Parathyroid adenoma (tissue), 2 donors: ENCODE measurements at regions not wholly inside any gene's neighbourhood (a gene's known extent, or its start where the extent isn't known, plus 50 kb on each side); places are given as distances from the start of the nearest gene placed in this dataset.
"Not testable (repeated sequence)": the region's sequence is repeated elsewhere in the genome, so short reads cannot be mapped to it uniquely, and the experiment has no call there.

Experiments
- H2AFZ ChIP-seq: fragments of 300-600 bp; sonication (generic); one replicate; pipeline ENCODE4 v1.7.0; 2017; ENCODE audit warnings: antibody characterized with exemption, mild to moderate bottlenecking
- H3K27ac ChIP-seq: fragments of 300-600 bp; sonication (generic); one replicate; pipeline ENCODE4 v1.7.0; 2017
- H3K27me3 ChIP-seq: fragments of 300-600 bp; sonication (generic); one replicate; pipeline ENCODE4 v1.7.0; 2017; ENCODE audit warnings: low read length; ENCODE audit not compliant: control insufficient read depth, insufficient read depth
- H3K36me3 ChIP-seq: fragments of 300-600 bp; sonication (generic); one replicate; pipeline ENCODE4 v1.7.0; 2017; ENCODE audit warnings: low read length; ENCODE audit not compliant: control insufficient read depth, insufficient read depth
- H3K4me1 ChIP-seq: fragments of 300-600 bp; sonication (generic); one replicate; pipeline ENCODE4 v1.7.0; 2017; ENCODE audit warnings: control low read depth
- H3K4me2 ChIP-seq: fragments of 300-600 bp; sonication (generic); one replicate; pipeline ENCODE4 v1.7.0; 2017; ENCODE audit warnings: low read length
- H3K4me3 ChIP-seq: fragments of 300-600 bp; sonication (generic); one replicate; pipeline ENCODE4 v1.7.0; 2017; ENCODE audit warnings: low read depth, low read length
- H3K79me2 ChIP-seq: fragments of 300-600 bp; sonication (generic); one replicate; pipeline ENCODE4 v1.7.0; 2017; ENCODE audit warnings: control low read depth
- H3K9ac ChIP-seq: fragments of 300-600 bp; sonication (generic); one replicate; pipeline ENCODE4 v1.7.0; 2017; ENCODE audit warnings: mild to moderate bottlenecking
- H3K9me3 ChIP-seq: fragments of 300-600 bp; sonication (generic); one replicate; pipeline ENCODE4 v1.7.0; 2017; ENCODE audit warnings: low read length; ENCODE audit not compliant: control insufficient read depth
- TF ChIP-seq, protein P1 (sequence below): fragments of 300-600 bp; sonication (generic); IDR thresholded peaks from one replicate; pipeline ENCODE4 v1.7.0; 2017; ENCODE audit warnings: antibody characterized with exemption, mild to moderate bottlenecking
- donor health status: primary hyperparathyroidism.

DNA sequence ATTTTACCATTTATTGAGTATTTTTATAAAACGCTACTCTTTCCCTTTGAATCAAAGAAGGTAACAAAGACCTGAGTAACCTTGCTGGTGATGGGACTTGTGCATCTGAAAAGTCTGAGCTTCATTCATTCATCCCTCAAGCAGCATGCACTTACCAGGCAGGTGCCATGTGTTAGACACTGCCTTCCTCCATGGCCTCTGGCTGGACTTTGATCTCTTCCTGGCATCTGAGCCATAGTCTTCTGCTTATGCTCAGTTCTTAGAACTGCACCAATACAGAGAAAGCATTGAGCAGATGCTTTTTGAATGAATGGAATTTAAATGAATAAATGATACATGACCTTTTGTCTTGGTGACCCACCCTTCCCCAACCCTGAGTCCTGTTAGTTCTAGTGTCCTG, 251.4 kb upstream of the COPS8 start:
- Histone ChIP-seq H2AFZ (no peak overlapping the region), H3K27me3 (no peaks in the 10 kb centered on the region), H3K36me3 (no peaks in the 10 kb centered on the region), H3K4me3 (no peak overlapping the region), H3K9ac (no peak overlapping the region), H3K79me2 (no peaks in the 10 kb centered on the region), H3K4me2 (no peak overlapping the region), H3K4me1 (no peaks in the 10 kb centered on the region), H3K9me3 (peaks cover 2% of the 10 kb centered on the region), H3K27ac (no peak overlapping the region)
- TF ChIP-seq, protein P1, sequence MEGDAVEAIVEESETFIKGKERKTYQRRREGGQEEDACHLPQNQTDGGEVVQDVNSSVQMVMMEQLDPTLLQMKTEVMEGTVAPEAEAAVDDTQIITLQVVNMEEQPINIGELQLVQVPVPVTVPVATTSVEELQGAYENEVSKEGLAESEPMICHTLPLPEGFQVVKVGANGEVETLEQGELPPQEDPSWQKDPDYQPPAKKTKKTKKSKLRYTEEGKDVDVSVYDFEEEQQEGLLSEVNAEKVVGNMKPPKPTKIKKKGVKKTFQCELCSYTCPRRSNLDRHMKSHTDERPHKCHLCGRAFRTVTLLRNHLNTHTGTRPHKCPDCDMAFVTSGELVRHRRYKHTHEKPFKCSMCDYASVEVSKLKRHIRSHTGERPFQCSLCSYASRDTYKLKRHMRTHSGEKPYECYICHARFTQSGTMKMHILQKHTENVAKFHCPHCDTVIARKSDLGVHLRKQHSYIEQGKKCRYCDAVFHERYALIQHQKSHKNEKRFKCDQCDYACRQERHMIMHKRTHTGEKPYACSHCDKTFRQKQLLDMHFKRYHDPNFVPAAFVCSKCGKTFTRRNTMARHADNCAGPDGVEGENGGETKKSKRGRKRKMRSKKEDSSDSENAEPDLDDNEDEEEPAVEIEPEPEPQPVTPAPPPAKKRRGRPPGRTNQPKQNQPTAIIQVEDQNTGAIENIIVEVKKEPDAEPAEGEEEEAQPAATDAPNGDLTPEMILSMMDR, result no peak

DNA sequence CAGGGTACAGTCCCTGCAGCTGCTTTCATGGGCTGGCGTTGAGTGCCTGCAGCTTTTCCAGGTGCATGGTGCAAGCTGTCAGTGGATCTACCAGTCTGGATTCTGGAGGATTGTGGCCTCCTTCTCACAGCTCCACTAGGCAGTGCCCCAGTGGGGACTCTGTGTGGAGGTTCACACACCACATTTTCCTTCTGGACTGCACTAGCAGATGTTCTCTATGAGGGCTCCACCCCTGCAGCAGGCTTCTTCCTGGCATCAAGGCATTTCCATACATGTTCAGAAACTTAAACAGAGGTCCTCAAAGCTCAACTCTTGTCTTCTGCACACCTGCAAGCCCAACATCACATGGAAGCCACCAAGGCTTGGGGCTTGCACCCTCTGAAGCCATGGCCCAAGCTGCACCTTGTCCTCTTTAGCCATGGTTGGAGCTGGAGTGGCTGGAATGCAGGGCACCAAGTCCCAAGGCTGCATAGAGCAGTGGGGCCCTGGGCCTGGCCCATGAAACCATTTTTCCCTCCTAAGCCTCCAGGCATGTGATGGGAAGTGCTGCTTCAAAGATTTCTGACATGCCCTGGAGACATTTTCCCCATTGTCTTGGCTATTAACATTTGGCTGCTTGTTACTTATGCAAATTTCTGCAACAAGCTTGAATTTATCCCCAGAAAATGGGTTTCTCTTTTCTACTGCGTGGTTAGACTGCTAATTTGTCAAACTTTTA, 250.2 kb upstream of the COPS8 start:
- H3K79me2 ChIP-seq, result no peaks in the 10 kb centered on the region

DNA sequence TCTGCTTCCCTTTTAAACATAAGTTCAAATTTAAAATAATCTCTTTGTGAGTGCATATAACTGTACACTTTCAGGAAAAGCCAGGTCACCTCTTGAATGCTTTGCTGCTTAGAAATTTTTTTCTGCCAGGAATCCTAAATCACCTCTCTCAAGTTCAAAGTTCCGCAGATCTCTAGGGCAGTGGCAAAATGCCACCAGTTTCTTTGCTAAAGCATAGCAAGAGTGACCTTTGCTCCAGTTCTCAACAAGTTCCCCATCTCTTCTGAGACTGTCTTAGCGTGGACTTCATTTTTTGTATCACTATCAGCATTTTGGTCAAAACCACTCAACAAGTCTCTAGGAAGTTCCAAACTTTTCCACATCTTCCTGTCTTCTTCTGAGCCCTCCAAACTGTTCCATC, 249.7 kb upstream of the COPS8 start:
- not testable (repeated sequence) for H3K4me3 ChIP-seq, H3K4me1 ChIP-seq, H3K27ac ChIP-seq, H3K36me3 ChIP-seq, H3K79me2 ChIP-seq, H2AFZ ChIP-seq, H3K9ac ChIP-seq, H3K4me2 ChIP-seq, H3K9me3 ChIP-seq, H3K27me3 ChIP-seq

More for the DNA sequence above, 250.2 kb upstream of the COPS8 start:
- no peak overlapping the region for H2AFZ ChIP-seq
- no peak overlapping the region for H3K4me2 ChIP-seq
- H3K4me1 ChIP-seq, result no peaks in the 10 kb centered on the region
- peaks cover 2% of the 10 kb centered on the region for H3K9me3 ChIP-seq
- no peaks in the 10 kb centered on the region for H3K27me3 ChIP-seq
- no peak overlapping the region for H3K4me3 ChIP-seq
- no peak overlapping the region for H3K9ac ChIP-seq
- H3K27ac ChIP-seq, result no peak overlapping the region
- no peaks in the 10 kb centered on the region for H3K36me3 ChIP-seq
- TF ChIP-seq, protein P1, result no peak

DNA sequence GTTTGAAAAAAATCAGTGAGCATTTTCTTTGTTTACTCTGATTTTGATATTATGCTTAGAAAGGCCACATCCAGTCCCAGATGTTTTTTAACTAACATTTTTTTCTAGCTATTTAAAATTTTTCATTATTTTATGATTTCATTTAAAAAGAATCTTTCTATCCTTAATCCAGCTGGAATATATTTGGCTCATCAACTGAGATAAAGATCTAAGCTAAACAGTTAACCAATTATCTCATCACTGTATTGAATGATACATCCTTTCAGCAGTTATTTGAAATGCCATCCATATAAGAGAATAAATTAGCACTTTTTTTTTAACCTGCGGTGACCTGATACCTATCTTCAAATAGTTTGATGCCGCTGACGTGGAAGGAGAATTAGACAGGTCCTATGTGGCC, 245.5 kb upstream of the COPS8 start:
- no peak overlapping the region for H3K4me2 ChIP-seq
- H3K36me3 ChIP-seq, result no peaks in the 10 kb centered on the region
- H3K27ac ChIP-seq, result no peak overlapping the region
- H3K9me3 ChIP-seq, result peaks cover 2% of the 10 kb centered on the region
- no peak overlapping the region for H2AFZ ChIP-seq
- no peak overlapping the region for H3K9ac ChIP-seq
- no peaks in the 10 kb centered on the region for H3K79me2 ChIP-seq
- no peak overlapping the region for H3K4me3 ChIP-seq
- no peaks in the 10 kb centered on the region for H3K4me1 ChIP-seq
- H3K27me3 ChIP-seq, result no peaks in the 10 kb centered on the region
- TF ChIP-seq, protein P1, result no peak

DNA sequence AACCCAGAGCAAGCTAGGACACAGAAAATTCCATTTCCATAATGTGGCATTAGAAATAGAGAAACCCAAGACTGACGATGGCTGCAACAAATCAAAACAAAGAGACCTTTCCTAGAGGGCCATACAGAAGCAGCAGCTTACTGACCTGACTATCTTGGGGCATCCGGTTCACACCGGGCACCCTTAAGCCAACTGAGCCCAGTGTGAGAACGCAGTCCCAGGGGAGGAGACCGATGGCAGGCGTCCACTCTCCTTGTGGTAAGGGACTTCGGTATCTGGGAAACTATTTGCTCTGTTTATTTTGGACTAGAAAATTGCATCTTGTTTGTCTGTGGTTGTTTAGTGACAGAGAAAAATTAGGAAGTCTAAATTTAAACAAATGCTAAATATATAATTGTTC, 244.8 kb upstream of the COPS8 start:
- Histone ChIP-seq H2AFZ (no peak overlapping the region), H3K79me2 (no peaks in the 10 kb centered on the region), H3K36me3 (no peaks in the 10 kb centered on the region), H3K27me3 (no peaks in the 10 kb centered on the region), H3K9me3 (peaks cover 2% of the 10 kb centered on the region), H3K4me3 (no peak overlapping the region), H3K4me2 (no peak overlapping the region), H3K4me1 (no peaks in the 10 kb centered on the region), H3K27ac (no peak overlapping the region), H3K9ac (no peak overlapping the region)
- TF ChIP-seq, protein P1, result no peak
